GM21529 (cell line): ENCODE measurements at regions not wholly inside any gene's neighbourhood (a gene's known extent, or its start where the extent isn't known, plus 50 kb on each side); places are given as distances from the start of the nearest gene placed in this dataset.

Experiments used
- ATAC-seq: cut with Tn5 transposase; IDR thresholded peaks from one replicate; pipeline ENCODE4 v1.9.1; 2021; ENCODE audit not compliant: unreplicated experiment

GRCh38 chr9:96044401-96044800 is 168.9 kb downstream of the ERCC6L2 start:
- no peak for ATAC-seq

GRCh38 chr9:96040591-96041461 is 165.3 kb downstream of the ERCC6L2 start:
- ATAC-seq: no peak

- no peak for ATAC-seq
Measured at GRCh38 chr9:96038914-96039313, 163.4 kb downstream of the ERCC6L2 start.

- ATAC-seq: no peak
Measured at GRCh38 chr9:96038271-96038670, 162.8 kb downstream of the ERCC6L2 start.

- ATAC-seq: no peak
Measured at GRCh38 chr9:96034553-96035122, 159.1 kb downstream of the ERCC6L2 start.

GRCh38 chr9:96033896-96034295 is 158.4 kb downstream of the ERCC6L2 start:
- no peak for ATAC-seq

GRCh38 chr9:96031916-96032534 is 156.5 kb downstream of the ERCC6L2 start:
- no peak for ATAC-seq

GRCh38 chr9:96031366-96031824 is 155.9 kb downstream of the ERCC6L2 start:
- ATAC-seq: no peak

- ATAC-seq: no peak
Measured at GRCh38 chr9:96029722-96030530, 154.4 kb downstream of the ERCC6L2 start.

GRCh38 chr9:96027251-96028131 is 152.0 kb downstream of the ERCC6L2 start:
- ATAC-seq: no peak

GRCh38 chr9:96026655-96027213 is 151.2 kb downstream of the ERCC6L2 start:
- no peak for ATAC-seq

- ATAC-seq: no peak
Measured at GRCh38 chr9:96025995-96026602, 150.6 kb downstream of the ERCC6L2 start.

GRCh38 chr9:96023486-96023885 is 148.0 kb downstream of the ERCC6L2 start:
- no peak for ATAC-seq

GRCh38 chr9:96022445-96023051 is 147.1 kb downstream of the ERCC6L2 start:
- no peak for ATAC-seq

- ATAC-seq: no peak
Measured at GRCh38 chr9:96021551-96022444, 146.3 kb downstream of the ERCC6L2 start.

GRCh38 chr9:96020792-96021550 is 145.5 kb downstream of the ERCC6L2 start:
- no peak for ATAC-seq

GRCh38 chr9:96020300-96020791 is 144.9 kb downstream of the ERCC6L2 start:
- no peak for ATAC-seq
